NCI-H128 (cell line): ENCODE measurements at regions not wholly inside any gene's neighbourhood (a gene's known extent, or its start where the extent isn't known, plus 50 kb on each side); places are given as distances from the start of the nearest gene placed in this dataset.
"Not testable (repeated sequence)": the region's sequence is repeated elsewhere in the genome, so short reads cannot be mapped to it uniquely, and the experiment has no call there.

Experiments used
- DNase-seq: peaks from one replicate; lab custom pipeline; 2025; ENCODE audit not compliant: unreplicated experiment; lab: John Stamatoyannopoulos, UW

DNA sequence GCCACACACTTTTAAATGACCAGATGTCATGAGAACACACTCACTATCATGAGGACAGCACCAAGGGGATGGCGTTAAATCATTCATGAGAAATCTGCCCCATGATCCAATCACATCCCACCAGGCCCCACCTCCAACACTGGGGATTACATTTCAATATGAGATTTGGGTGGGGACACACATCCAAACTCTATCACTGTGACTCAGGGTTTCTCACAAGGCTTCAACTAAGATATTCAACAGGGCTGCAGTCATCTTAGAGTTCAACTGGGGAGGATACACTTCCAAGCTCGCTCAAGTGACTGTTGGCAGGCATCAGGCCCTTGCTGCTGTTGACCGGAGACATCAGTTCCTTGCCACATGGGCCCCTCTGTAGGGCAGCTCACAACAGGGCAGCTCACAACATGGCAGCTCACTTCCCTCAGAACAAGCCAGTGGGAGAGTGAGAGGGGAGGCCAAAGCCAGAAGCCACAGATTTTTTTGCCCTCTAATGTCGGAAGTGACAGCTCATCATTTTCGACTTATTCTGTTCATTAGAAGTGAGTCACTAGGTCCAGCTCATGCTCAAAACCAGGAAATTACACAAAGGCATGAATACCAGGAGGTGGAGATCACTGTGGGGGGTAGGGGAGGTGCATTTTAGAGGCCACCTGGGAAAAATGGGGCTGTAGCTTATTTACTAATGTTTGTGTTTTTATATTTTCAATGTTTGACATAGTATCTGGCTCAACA lies 50.8 kb upstream of the PTHLH start:
- no peak for DNase-seq

DNA sequence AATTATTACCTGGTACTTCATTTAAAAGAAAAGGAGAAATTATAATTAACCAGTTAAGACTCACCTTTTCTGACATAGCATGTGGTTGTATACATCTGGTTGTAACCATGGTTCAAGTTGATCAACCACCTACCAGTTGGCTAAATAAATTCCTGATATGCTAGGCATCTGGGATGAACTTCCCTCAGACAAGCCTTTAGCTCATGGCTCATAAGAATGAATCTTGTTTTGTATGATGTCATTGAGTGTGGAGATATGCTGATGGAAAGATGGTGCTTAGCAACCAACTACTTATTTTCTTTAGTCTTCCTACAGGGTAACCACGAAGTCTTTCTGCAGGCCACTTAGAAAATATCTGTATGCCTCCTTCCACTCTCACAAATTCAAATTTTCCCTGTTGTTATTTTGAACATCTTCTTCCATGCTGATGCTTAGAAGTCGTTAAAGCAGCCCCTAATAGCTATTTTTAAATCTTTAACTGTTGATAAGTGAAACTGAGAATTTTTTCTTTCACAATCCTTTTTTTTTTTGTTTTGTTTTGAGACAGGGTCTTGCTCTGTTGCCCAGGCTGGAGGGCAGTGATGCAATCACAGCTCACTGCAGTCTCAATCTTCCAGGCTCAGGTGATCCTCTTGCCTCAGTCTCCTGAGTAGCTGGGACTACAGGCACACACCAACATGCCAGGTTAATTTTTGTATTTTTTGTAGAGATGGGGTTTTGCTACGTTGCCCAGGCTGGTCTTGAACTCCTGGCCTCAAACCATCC lies 51.9 kb upstream of the PTHLH start:
- DNase-seq, result no peak

DNA sequence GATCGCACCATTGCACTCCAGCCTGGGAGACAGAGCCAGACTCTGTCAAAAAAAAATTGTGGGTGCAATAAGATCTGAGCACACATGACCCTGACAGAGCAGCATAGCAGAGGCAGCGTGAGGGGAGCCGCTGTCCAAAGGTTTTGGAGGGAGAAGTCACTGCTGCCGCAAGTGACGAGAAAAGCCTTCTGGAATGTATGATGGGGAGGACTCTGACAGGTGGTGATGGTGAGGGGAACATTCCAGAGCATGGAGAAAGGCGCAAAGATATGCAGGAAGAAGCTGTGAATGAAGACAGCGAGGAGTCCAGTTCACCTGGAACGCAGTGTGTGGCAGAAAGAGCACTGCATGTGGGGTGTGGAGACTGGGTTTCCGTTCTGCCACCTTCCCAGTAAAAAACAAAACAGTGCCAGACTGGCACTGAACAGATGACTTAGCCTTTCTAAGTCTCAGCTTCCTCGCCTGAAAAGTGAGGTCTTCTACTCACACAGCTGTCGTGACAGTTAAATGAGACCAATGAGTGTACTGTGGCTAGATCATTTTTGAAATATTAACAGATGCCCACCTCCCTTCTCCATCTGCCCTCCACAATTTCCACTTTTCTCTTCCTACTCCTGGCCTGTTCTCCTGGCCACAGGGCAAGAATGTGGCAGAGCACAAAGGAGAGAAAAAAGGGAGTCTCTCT lies 53.4 kb upstream of the PTHLH start:
- no peak for DNase-seq

DNA sequence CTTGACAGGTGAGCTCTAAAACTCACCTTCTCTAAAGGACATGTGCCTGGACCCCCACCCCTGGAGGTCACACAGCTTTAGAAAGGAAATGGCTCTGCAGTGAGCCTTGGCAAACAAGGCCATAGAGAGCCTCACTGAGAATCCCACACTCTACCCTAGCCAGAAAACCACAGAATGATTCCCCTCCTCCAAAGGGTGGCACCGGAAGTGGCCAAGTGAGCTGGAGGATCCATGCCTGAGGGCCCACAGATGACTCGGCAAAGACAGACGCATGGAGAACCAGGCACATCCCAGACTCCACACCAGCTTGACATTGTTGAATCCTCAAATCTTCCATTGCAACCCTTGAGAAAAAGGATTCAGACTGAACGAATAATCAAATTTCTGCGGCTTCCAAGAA lies 54.2 kb upstream of the PTHLH start:
- no peak for DNase-seq

DNA sequence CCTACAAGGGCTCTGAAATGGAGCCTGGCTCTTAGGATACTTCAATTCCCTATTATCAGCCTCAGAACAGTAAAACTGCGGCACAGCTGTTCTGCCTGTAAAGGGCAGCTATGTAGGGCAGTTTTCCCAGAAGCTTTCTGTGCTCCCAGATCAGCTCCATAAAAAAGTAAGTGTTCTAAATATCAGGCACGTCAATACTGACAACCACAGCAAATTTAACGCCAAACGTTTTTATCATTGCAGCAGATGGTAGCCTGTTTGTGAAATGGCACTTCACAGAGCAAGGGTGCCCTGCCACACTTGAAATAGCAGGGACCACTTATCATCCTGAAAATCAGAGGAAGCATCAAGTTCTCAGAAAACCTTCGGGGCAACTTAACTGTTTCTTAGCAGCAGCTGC lies 54.8 kb upstream of the PTHLH start:
- DNase-seq, result peak; percentile 15

DNA sequence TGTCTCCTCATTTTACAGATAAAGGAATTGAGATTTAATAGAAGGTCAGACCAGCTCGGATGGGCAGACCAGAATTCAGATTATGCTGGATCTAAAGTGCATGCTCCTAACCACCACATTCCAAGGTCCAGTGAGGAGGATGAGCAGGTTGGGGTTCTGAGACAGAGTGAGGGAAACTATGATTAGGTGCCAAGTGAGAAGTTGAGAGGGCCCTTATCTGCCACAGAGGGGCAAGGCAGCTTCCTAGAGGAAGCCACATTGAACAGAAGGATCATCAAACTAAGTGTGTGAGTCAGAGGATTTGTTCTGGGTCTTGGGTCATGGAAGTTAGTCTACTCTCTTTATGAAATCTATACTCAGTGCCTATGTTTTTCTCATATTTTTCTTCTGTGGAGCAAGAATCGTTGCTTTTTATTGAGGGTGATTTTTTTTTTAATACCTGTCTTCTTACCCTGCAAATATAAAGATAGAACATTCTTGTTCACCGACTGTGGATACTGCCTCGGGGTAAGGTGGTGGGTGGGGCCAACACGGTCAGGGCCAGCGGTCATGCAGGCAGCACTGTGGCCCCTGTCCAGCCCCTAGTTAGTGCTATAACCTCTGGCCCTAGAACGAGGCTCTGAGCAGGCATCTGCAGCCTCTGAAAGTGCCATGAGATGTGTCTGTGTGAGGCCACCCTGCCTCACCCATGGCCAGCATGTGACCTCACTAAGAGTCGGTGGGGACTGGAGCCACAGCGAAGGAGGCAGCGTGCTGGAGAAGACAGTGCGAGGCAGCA lies 55.6 kb upstream of the PTHLH start:
- DNase-seq, result no peak

DNA sequence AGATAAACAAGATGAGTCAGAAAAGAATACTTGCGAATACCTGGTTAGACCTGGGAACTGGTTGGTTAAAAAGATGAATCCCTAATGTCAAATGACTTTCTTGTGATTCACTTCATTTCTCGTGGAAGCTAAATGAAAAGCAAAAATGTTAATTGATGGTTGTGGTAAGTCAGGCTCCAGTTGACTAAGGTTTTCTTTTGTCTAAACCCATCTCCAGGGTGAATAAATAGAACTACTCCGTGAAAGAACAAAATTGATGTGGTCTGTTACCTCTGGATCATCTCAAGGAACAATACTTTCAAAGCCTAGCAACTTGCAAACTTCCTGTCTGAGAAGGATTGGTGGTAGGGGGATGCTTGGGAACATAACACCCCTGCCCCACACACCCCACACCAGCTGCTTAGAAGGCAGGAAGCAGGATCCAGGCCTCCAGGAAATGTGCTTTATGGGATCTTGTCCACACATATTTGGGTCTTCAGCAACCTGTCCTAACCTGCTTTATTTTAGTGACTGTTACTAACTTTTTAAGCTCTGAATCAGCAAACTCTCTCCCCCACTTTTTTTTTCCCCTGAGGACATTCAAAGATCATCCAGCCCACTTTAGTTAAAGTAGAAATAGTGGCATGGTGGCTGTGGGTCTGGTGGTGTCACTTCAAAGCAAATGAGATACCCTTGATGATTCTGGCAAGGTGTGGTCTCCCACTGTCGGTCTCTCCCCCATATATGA lies 60.4 kb upstream of the PTHLH start:
- no peak for DNase-seq

DNA sequence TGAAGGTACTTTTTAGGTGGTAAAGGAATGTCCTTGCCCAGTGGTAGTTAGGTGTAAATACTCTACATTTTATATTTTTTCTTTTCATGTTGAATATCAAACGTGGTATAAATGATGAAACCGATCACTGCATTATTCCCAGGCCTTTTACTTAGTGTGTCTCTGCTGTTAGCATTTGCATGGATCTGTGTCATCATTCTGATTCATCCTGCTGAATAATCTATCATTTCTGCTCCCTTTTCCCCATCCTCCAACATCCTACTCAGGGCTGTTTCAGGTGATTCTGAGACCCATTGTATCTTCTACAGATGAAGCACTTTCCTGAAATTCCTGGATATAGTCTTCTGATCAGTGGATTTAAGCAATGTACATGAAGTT lies 61.0 kb upstream of the PTHLH start:
- DNase-seq, result no peak

DNA sequence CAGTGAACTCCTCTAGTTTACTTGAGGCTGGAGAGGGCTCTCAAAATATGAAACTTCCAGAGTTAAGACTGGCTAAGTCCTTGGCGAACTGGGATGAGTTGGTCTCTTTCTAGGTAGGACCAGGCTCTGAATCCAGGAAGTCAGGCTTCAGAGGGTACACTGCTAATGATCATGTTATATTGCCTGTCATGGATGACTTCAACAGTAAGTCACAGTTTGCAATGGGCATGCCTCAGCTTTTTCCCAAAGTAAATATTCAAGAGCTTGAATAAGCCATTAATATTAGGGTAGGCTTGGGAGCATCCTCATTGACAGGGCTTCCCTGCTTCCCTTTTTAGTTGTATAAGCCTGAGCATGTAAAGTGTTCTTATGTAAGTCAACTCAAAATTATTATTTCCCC lies 61.7 kb upstream of the PTHLH start:
- no peak for DNase-seq

DNA sequence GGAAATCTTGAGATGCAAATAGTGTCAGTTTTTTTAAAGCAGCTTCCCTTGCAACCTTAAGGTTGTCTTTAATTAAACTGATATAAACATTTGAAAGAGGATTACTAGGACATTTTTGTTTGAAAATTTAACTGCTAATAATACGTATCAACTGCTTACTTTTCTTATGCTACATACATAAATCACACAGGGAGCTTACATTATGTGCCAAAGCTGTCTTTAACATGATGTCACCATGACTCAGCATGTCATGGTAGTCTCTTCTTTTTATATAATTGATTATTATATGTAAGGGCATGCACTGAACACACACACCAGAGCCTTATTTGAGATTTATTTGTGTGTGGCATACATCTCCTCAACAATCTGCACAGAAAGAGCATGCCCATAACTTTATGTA lies 63.0 kb upstream of the PTHLH start:
- DNase-seq, result no peak

DNA sequence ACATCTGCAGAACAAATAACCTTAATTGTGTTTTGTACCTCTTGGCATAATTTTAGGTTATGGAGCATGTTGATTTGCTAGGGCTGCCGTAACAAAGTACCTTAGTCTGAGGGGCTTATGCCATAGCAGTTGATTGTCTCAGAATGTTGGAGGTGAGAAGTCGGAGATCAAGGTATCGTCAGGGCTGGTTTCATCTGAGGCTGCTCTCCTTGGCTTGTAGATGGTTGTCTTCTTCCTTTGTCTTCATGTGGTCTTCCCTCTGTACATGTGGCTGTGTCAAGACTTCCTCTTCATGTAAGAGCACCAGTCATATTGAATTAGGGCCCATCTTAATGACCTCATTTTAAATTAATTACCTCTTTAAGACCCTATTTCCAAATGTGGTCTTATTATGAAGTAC lies 64.4 kb upstream of the PTHLH start:
- DNase-seq, result no peak

DNA sequence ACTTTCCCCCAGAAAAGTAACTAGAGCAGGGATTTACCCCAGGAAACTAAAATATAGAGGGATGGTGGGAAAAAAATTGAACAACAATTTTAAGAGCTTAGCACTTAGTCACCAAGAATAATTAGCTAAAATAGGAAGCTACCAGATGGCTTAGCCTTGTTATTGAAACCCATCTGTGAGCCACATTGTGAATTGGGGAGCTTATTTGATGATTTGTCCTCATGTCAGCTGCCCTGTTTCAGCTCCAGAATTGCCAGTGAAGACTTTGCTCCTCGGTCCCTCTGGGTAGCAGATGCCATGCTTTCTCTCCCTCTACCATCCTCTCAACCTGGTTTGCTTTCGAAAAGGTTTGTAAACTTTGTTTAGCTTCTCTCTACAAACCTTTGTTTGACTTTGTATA lies 67.7 kb upstream of the PTHLH start:
- DNase-seq, result no peak

DNA sequence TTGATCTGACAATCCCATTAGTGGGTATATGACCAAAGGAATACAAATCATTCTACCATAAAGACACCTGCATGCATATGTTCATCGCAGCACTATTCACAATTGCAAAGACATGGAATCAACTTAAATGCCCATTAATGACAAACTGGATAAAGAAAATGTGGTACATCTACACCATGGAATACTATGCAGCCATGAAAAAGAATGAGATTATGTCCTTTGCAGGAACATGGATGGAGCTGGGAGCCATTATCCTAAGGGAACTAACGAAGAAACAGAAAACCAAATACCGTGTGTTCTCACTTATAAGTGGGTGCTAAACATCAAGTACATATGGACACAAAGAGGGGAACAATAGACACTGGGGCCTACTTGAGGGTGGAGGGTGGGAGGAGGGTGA lies 74.1 kb upstream of the PTHLH start:
- not testable (repeated sequence) for DNase-seq

DNA sequence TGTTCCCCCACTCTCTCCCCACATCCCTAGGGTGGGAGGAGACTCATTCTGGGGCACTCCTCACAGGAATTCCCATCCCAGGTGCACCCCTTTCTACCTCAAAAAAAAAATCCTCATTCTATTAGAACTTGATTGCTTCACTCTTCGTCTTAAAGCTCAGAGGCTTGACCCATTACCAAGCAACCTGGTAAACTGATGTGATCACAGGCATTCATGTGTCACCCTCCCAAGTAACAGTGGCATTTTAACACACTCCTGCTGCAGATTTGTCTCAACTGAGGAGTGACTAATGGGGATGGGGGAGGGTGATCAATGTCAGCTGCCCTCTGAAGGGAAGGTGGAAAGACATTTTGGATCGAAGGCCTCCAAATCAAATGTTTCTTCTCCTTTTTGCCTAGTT lies 78.1 kb upstream of the PTHLH start:
- DNase-seq, result no peak

DNA sequence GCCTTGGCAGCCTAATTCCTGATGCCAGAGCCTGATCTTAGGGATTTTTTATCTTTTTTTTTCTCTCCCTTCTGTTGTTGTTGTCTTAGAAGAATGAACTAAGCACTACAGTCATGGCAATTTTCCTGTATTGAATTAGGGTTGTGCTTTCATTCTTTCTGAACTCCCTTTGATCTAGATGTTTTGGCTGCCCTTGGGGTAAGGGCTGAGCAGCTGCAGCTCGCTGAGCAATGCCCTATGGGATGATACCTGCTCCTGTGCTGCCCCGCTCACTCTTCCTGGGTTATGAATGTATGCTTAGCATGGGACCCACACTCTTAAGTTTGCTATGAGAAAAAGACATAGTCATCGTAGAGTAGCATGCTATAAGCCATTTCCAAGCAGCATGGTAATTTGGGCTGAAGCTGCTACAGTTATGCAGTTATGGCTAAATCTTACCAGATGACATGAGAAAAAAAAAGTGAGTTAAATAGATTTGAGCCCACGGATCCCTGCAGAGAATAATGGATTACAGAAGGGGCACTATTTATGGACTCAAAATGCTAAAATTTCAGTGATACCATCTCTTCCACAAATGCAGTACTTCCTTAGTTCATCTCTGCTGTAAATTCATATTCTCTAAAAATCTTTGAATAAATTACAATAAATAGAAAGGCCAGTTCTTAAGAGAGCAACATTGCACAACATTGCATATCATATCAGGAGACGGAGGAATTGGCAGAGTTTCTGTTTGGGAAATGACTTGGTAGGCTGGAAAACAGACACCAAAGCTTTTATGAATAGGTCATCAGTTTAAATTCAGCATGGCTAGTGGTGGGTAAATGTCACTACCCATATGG lies 79.2 kb upstream of the PTHLH start:
- no peak for DNase-seq

DNA sequence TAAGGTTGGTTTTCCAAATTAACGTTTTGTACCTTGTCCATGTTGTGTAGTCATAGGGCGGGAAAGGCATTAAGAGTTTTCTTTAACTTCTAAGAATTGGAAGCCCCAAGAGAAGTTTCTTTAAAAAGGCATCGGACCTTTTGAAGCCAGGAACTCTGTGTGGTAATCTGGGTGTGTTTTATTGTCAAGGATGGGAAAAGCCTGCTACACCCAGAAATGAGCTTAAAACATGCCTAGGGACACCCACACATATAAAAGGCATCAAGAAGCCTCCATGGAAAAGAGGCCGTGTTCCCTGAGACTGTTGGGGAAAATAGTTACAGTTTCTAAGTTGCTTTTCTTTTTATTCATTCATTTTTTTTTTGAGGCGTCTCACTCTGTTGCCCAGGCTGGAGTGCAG lies 81.0 kb upstream of the PTHLH start:
- no peak for DNase-seq

DNA sequence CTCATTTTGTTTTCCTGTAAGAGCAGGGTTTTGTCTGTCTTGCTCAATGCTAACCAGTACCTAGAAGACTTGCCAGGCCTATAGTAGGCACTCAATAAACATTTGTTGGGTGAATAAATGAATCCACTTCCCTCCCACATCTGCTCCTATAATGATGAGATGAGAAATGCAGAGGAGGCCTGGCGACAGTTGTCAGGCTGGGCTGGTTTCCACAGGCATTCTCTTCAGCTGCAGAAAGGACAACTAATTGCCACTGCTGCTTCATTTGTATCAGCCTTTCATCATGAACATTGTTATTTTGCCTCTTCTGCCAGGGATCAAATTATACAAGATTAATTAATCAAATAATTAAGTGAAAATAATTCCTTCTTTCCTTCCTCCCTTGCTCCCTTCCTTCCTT lies 82.0 kb upstream of the PTHLH start:
- no peak for DNase-seq

DNA sequence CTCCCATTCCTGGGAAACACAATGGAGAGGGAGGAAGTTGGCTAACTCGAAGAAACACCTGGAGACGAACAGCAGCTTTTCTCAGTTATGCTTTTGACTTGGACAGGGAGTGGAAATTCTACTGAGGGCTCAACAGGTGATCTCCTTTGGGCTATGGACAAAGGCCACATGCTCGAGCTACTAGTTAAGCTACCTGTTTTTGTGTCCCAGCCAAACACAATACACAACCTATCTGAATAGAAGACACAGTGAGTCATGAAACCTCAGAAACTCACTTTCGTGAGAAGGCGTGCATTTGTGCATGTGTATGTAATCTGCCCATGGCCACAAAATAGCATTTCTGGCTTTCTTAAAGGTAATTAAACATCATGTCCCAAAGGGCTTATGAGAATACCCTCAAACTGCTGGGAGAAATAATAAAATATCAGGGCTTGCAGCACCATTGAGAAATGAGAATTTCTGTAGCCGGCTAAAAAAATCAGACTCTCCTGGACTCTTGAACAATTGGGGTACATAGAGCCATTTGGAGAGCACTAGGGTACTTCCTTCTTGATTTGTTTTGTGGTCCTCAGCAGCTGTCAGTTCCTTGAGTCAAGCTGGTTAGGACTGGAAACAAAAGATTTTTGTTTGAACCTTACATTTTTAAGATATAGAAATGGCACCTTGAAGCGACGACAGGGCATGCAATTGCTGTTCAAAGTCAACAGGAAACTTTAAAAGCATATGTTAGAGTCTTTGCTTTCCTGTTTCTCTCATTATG lies 85.5 kb upstream of the PTHLH start:
- no peak for DNase-seq

DNA sequence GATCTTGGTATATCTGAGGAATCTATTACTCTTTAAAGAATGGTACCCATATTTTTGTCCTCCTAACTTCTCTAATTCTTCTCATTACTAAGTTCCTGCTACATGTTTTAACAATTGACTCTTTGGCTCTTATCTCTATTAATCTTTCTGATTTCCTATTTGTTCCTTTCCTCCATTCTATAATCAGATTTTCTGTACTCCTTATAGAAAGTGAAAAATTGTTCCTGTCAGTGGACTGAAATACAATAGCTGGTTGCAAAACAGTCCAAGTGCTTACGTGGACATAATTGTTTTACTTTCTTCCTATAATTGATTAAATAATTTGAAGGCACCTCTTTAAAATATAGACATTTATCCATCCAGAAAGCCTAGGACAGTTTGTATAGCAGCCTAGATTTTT lies 86.7 kb upstream of the PTHLH start:
- DNase-seq, result no peak
